ENCODE measurements at regions not wholly inside any gene's neighbourhood (a gene's known extent, or its start where the extent isn't known, plus 50 kb on each side); places are given as distances from the start of the nearest gene placed in this dataset.

DNA sequence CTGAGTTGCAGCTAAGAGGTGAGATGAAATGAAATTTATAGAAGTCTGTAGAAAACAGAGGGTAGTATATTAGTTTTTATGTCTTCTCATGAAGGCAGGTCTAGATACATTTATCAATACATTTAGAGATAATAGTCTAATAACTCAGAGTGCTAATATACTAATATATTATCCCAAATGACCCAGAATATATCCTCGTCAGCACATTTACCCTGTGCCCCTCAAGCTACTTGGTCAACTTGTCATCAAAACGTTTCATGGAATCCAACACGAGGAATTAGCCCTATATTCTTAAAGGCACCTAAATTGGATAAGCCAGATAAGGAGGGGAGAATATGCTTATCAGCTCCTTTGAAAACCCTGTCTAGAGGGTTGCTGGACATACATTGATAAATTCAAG is 415.1 kb upstream of the LRRTM1 start:
- TF ChIP-seq, protein P1, sequence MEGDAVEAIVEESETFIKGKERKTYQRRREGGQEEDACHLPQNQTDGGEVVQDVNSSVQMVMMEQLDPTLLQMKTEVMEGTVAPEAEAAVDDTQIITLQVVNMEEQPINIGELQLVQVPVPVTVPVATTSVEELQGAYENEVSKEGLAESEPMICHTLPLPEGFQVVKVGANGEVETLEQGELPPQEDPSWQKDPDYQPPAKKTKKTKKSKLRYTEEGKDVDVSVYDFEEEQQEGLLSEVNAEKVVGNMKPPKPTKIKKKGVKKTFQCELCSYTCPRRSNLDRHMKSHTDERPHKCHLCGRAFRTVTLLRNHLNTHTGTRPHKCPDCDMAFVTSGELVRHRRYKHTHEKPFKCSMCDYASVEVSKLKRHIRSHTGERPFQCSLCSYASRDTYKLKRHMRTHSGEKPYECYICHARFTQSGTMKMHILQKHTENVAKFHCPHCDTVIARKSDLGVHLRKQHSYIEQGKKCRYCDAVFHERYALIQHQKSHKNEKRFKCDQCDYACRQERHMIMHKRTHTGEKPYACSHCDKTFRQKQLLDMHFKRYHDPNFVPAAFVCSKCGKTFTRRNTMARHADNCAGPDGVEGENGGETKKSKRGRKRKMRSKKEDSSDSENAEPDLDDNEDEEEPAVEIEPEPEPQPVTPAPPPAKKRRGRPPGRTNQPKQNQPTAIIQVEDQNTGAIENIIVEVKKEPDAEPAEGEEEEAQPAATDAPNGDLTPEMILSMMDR (conservative IDR thresholded peaks at IDR 0.05; ENCODE audit: low read length): no peak
- TF ChIP-seq EZH2phosphoT487 (IDR thresholded peaks at IDR 0.05; ENCODE audit: borderline replicate concordance): no peak
- no peaks in the 10 kb centered on the region for H3K36me3 ChIP-seq (ENCODE audit: insufficient read depth, low read length)
- H2AFZ ChIP-seq (ENCODE audit: low read length): no peak overlapping the region
- no peaks in the 10 kb centered on the region for H3K79me2 ChIP-seq (ENCODE audit: insufficient read depth, low read length)
- H3F3A ChIP-seq (ENCODE audit: low read depth): no peaks in the 10 kb centered on the region
- H3K27me3 ChIP-seq (ENCODE audit: insufficient read depth, low read length, poor library complexity, severe bottlenecking): no peaks in the 10 kb centered on the region
- no peak overlapping the region for H3K4me3 ChIP-seq (ENCODE audit: low read length, poor library complexity, severe bottlenecking)
- H3K9ac ChIP-seq (ENCODE audit: low read depth, low read length, poor library complexity, severe bottlenecking): no peak overlapping the region
- H3K4me2 ChIP-seq (ENCODE audit: low read depth, low read length, poor library complexity, severe bottlenecking): no peak overlapping the region
- no peaks in the 10 kb centered on the region for H3K4me1 ChIP-seq (ENCODE audit: insufficient read depth, low read length, poor library complexity, severe bottlenecking)
- no peaks in the 10 kb centered on the region for H3K9me2 ChIP-seq (replicated peaks; ENCODE audit: low read depth, low read length)
- H4K20me1 ChIP-seq (ENCODE audit: insufficient read depth, low read length, poor library complexity, severe bottlenecking): no peaks in the 10 kb centered on the region
- H3K9me3 ChIP-seq (ENCODE audit: insufficient read depth, low read depth, low read length): no peaks in the 10 kb centered on the region

DNA sequence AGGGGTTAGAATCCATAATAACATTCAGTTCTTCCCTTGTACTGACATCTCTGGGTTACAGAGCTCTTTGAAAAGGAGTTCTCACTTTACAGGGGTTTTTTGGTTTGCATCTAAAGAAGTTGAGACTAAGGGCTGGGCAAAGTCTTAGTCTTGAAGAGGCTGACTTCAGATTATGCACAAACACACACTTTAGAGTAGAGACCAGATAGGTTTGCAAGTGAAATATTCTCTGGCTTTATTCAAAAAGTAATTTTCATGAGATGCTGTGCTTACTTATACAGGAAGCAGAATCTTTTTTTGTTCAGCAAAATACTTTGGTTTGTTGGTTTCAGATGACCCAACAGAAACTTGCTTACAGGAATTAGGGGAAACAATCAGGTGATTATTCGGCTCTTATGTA is 410.9 kb upstream of the LRRTM1 start:
- TF ChIP-seq, protein P1 (conservative IDR thresholded peaks at IDR 0.05; ENCODE audit: low read length): no peak
- no peak for TF ChIP-seq EZH2phosphoT487 (IDR thresholded peaks at IDR 0.05; ENCODE audit: borderline replicate concordance)
- Histone ChIP-seq H3K36me3 (ENCODE audit: insufficient read depth, low read length) (no peaks in the 10 kb centered on the region), H3F3A (ENCODE audit: low read depth) (no peaks in the 10 kb centered on the region), H2AFZ (ENCODE audit: low read length) (no peak overlapping the region), H3K4me2 (ENCODE audit: low read depth, low read length, poor library complexity, severe bottlenecking) (no peak overlapping the region), H3K79me2 (ENCODE audit: insufficient read depth, low read length) (no peaks in the 10 kb centered on the region), H3K4me3 (ENCODE audit: low read length, poor library complexity, severe bottlenecking) (no peak overlapping the region), H3K4me1 (ENCODE audit: insufficient read depth, low read length, poor library complexity, severe bottlenecking) (no peaks in the 10 kb centered on the region), H3K9me3 (ENCODE audit: insufficient read depth, low read depth, low read length) (no peaks in the 10 kb centered on the region), H4K20me1 (ENCODE audit: insufficient read depth, low read length, poor library complexity, severe bottlenecking) (no peaks in the 10 kb centered on the region), H3K9ac (ENCODE audit: low read depth, low read length, poor library complexity, severe bottlenecking) (no peak overlapping the region), H3K9me2 (replicated peaks; ENCODE audit: low read depth, low read length) (no peaks in the 10 kb centered on the region), H3K27me3 (ENCODE audit: insufficient read depth, low read length, poor library complexity, severe bottlenecking) (no peaks in the 10 kb centered on the region)

DNA sequence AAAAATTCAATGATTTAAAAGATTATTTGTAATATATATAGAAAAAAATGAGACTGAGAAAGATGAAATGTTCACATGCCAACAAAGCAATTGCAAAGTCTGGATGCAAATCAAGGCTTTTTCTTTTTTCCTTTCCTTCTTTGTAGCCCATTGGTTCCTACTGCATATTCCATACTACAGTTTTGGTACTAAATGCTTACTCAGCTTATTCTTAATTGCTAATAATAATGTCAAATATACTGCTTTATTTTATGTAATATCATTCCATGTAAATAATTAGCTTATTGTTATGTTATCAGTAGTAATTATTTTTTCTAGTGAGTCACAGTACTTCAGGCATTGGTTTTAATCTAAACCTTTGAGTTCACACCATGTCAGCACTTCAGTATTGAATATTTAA is 407.4 kb upstream of the LRRTM1 start:
- Histone ChIP-seq H4K20me1 (ENCODE audit: insufficient read depth, low read length, poor library complexity, severe bottlenecking) (no peaks in the 10 kb centered on the region), H3K9ac (ENCODE audit: low read depth, low read length, poor library complexity, severe bottlenecking) (no peak overlapping the region), H3K27me3 (ENCODE audit: insufficient read depth, low read length, poor library complexity, severe bottlenecking) (no peaks in the 10 kb centered on the region), H3F3A (ENCODE audit: low read depth) (no peaks in the 10 kb centered on the region), H3K4me2 (ENCODE audit: low read depth, low read length, poor library complexity, severe bottlenecking) (no peak overlapping the region), H2AFZ (ENCODE audit: low read length) (no peak overlapping the region), H3K36me3 (ENCODE audit: insufficient read depth, low read length) (no peaks in the 10 kb centered on the region), H3K4me1 (ENCODE audit: insufficient read depth, low read length, poor library complexity, severe bottlenecking) (no peaks in the 10 kb centered on the region), H3K9me2 (replicated peaks; ENCODE audit: low read depth, low read length) (no peaks in the 10 kb centered on the region), H3K79me2 (ENCODE audit: insufficient read depth, low read length) (no peaks in the 10 kb centered on the region), H3K9me3 (ENCODE audit: insufficient read depth, low read depth, low read length) (no peaks in the 10 kb centered on the region), H3K4me3 (ENCODE audit: low read length, poor library complexity, severe bottlenecking) (no peak overlapping the region)
- TF ChIP-seq, protein P1 (conservative IDR thresholded peaks at IDR 0.05; ENCODE audit: low read length): no peak
- TF ChIP-seq EZH2phosphoT487 (IDR thresholded peaks at IDR 0.05; ENCODE audit: borderline replicate concordance): no peak

Data from Loucy (cell line).